ENCODE measurements at regions not wholly inside any gene's neighbourhood (a gene's known extent, or its start where the extent isn't known, plus 50 kb on each side); places are given as distances from the start of the nearest gene placed in this dataset.

GRCh38 chr18:47519706-47520105, 268.2 kb upstream of the SKOR2 start:
- no peaks in the 10 kb centered on the region for H3K4me1 Mint-ChIP-seq
- H3K27me3 ChIP-seq (replicated peaks in 1 of 2; ENCODE audit: control insufficient read depth in 2 of 2, extremely low read depth in 1 of 2, insufficient read depth in 2 of 2, low read length in 1 of 2), result no peaks in the 10 kb centered on the region
- CTCF ChIA-PET, result no interaction called here
- H3K9me3 ChIP-seq, result no peaks in the 10 kb centered on the region
- no peak overlapping the region for H3K4me3 Mint-ChIP-seq
- ATAC-seq (replicated peaks in 1 of 4) (no peak), DNase-seq (no peak)
- POLR2A ChIA-PET, result no interaction called here
- no peak overlapping the region for H3K27ac ChIP-seq (ENCODE audit: low read length)
- H3K36me3 ChIP-seq (ENCODE audit: control insufficient read depth in 2 of 2, extremely low read depth in 1 of 2, insufficient read depth in 1 of 2, low read length in 1 of 2), result no peaks in the 10 kb centered on the region
- no peak overlapping the region for H3K27ac Mint-ChIP-seq
- H3K27me3 Mint-ChIP-seq, result peaks cover 1 to 12% of the 10 kb centered on the region in 2 donors
- H3K36me3 Mint-ChIP-seq, result no peaks in the 10 kb centered on the region
- H3K4me1 ChIP-seq (ENCODE audit: control insufficient read depth in 1 of 2, extremely low read depth in 1 of 2, insufficient read depth in 2 of 2, low read length in 2 of 2), result no peaks in the 10 kb centered on the region
- H3K9me3 Mint-ChIP-seq, result peaks cover 0 to 7% (median 0%) of the 10 kb centered on the region in 3 donors
- H3K4me3 ChIP-seq (ENCODE audit: control insufficient read depth in 1 of 2, extremely low read depth in 1 of 2, low read length in 1 of 2), result no peak overlapping the region

- POLR2A ChIA-PET, result no interaction called here
- H3K36me3 Mint-ChIP-seq, result no peaks in the 10 kb centered on the region
- no peaks in the 10 kb centered on the region for H3K36me3 ChIP-seq (ENCODE audit: control insufficient read depth in 2 of 2, extremely low read depth in 1 of 2, insufficient read depth in 1 of 2, low read length in 1 of 2)
- H3K9me3 ChIP-seq, result no peaks in the 10 kb centered on the region
- H3K27ac Mint-ChIP-seq, result no peak overlapping the region
- peaks cover 0 to 4% (median 0%) of the 10 kb centered on the region in 3 donors for H3K9me3 Mint-ChIP-seq
- H3K27ac ChIP-seq (ENCODE audit: low read length), result no peak overlapping the region
- ATAC-seq (replicated peaks in 1 of 4), result no peak
- peaks cover 1 to 9% of the 10 kb centered on the region in 2 donors for H3K27me3 Mint-ChIP-seq
- no peak overlapping the region for H3K4me3 Mint-ChIP-seq
- DNase-seq, result no peak
- H3K4me1 ChIP-seq (ENCODE audit: control insufficient read depth in 1 of 2, extremely low read depth in 1 of 2, insufficient read depth in 2 of 2, low read length in 2 of 2), result no peaks in the 10 kb centered on the region
- no peaks in the 10 kb centered on the region for H3K4me1 Mint-ChIP-seq
- H3K27me3 ChIP-seq (replicated peaks in 1 of 2; ENCODE audit: control insufficient read depth in 2 of 2, extremely low read depth in 1 of 2, insufficient read depth in 2 of 2, low read length in 1 of 2), result no peaks in the 10 kb centered on the region
- 93% methylated on average over 3 of the region's 5 CpGs for WGBS (ENCODE audit: insufficient coverage)
- CTCF ChIA-PET, result no interaction called here
- no peak overlapping the region for H3K4me3 ChIP-seq (ENCODE audit: control insufficient read depth in 1 of 2, extremely low read depth in 1 of 2, low read length in 1 of 2)
Observed at GRCh38 chr18:47519277-47519676, 267.8 kb upstream of the SKOR2 start.

GRCh38 chr18:47513614-47514013, 262.2 kb upstream of the SKOR2 start:
- no peak for ATAC-seq (replicated peaks in 1 of 4)
- H3K4me3 ChIP-seq (ENCODE audit: control insufficient read depth in 1 of 2, extremely low read depth in 1 of 2, low read length in 1 of 2), result no peak overlapping the region

GRCh38 chr18:47512726-47513435, 261.4 kb upstream of the SKOR2 start:
- peaks cover 0 to 5% (median 0%) of the 10 kb centered on the region in 3 donors for H3K9me3 Mint-ChIP-seq
- H3K27me3 Mint-ChIP-seq, result peaks cover 1 to 21% of the 10 kb centered on the region in 2 donors
- H3K27ac Mint-ChIP-seq, result no peak overlapping the region
- no peaks in the 10 kb centered on the region for H3K36me3 Mint-ChIP-seq
- DNase-seq (no peak), ATAC-seq (replicated peaks in 1 of 4) (no peak)
- Histone ChIP-seq H3K9me3 (no peaks in the 10 kb centered on the region), H3K27me3 (replicated peaks in 1 of 2; ENCODE audit: control insufficient read depth in 2 of 2, extremely low read depth in 1 of 2, insufficient read depth in 2 of 2, low read length in 1 of 2) (peaks cover 0 to 5% of the 10 kb centered on the region in 2 experiments), H3K27ac (ENCODE audit: low read length) (no peak overlapping the region), H3K36me3 (ENCODE audit: control insufficient read depth in 2 of 2, extremely low read depth in 1 of 2, insufficient read depth in 1 of 2, low read length in 1 of 2) (no peaks in the 10 kb centered on the region), H3K4me3 (ENCODE audit: control insufficient read depth in 1 of 2, extremely low read depth in 1 of 2, low read length in 1 of 2) (no peak overlapping the region), H3K4me1 (ENCODE audit: control insufficient read depth in 1 of 2, extremely low read depth in 1 of 2, insufficient read depth in 2 of 2, low read length in 2 of 2) (no peaks in the 10 kb centered on the region)
- H3K4me3 Mint-ChIP-seq, result no peak overlapping the region
- 66% methylated on average over 7 of the region's 13 CpGs for WGBS (ENCODE audit: insufficient coverage)
- H3K4me1 Mint-ChIP-seq, result no peaks in the 10 kb centered on the region
- CTCF ChIA-PET, result interaction anchor here in 1 of 2 donors (0.6 kb wide), 1 partner anchor 411 kb away, joined by 3 read pairs; no protein-coding TSS in a partner anchor
- POLR2A ChIA-PET, result no interaction called here

More at GRCh38 chr18:47513614-47514013, 262.2 kb upstream of the SKOR2 start:
- Mint-ChIP-seq H3K27ac (no peak overlapping the region), H3K36me3 (no peaks in the 10 kb centered on the region), H3K27me3 (peaks cover 1 to 21% of the 10 kb centered on the region in 2 donors), H3K4me1 (no peaks in the 10 kb centered on the region), H3K4me3 (no peak overlapping the region), H3K9me3 (peaks cover 0 to 2% (median 0%) of the 10 kb centered on the region in 3 donors)
- Histone ChIP-seq H3K27ac (ENCODE audit: low read length) (no peak overlapping the region), H3K4me1 (ENCODE audit: control insufficient read depth in 1 of 2, extremely low read depth in 1 of 2, insufficient read depth in 2 of 2, low read length in 2 of 2) (no peaks in the 10 kb centered on the region), H3K36me3 (ENCODE audit: control insufficient read depth in 2 of 2, extremely low read depth in 1 of 2, insufficient read depth in 1 of 2, low read length in 1 of 2) (no peaks in the 10 kb centered on the region), H3K27me3 (replicated peaks in 1 of 2; ENCODE audit: control insufficient read depth in 2 of 2, extremely low read depth in 1 of 2, insufficient read depth in 2 of 2, low read length in 1 of 2) (peaks cover 0 to 5% of the 10 kb centered on the region in 2 experiments), H3K9me3 (no peaks in the 10 kb centered on the region)
- POLR2A ChIA-PET, result no interaction called here
- no CpG with 5 or more reads among the region's 3 CpGs for WGBS (ENCODE audit: insufficient coverage)
- no peak for DNase-seq
- CTCF ChIA-PET, result no interaction called here

- no peaks in the 10 kb centered on the region for H3K4me1 Mint-ChIP-seq
- H3K27me3 ChIP-seq (replicated peaks in 1 of 2; ENCODE audit: control insufficient read depth in 2 of 2, extremely low read depth in 1 of 2, insufficient read depth in 2 of 2, low read length in 1 of 2), result peaks cover 0 to 5% of the 10 kb centered on the region in 2 experiments
- peaks cover 0 to 5% (median 0%) of the 10 kb centered on the region in 3 donors for H3K9me3 Mint-ChIP-seq
- H3K27ac ChIP-seq (ENCODE audit: low read length), result no peak overlapping the region
- H3K9me3 ChIP-seq, result no peaks in the 10 kb centered on the region
- H3K36me3 ChIP-seq (ENCODE audit: control insufficient read depth in 2 of 2, extremely low read depth in 1 of 2, insufficient read depth in 1 of 2, low read length in 1 of 2), result no peaks in the 10 kb centered on the region
- DNase-seq, result no peak
- H3K27me3 Mint-ChIP-seq, result peaks cover 1 to 16% of the 10 kb centered on the region in 2 donors
- WGBS (ENCODE audit: insufficient coverage), result 92% methylated on average over 4 of the region's 6 CpGs
- CTCF ChIA-PET, result no interaction called here
- H3K4me1 ChIP-seq (ENCODE audit: control insufficient read depth in 1 of 2, extremely low read depth in 1 of 2, insufficient read depth in 2 of 2, low read length in 2 of 2), result no peaks in the 10 kb centered on the region
- no peak overlapping the region for H3K4me3 Mint-ChIP-seq
- no peak overlapping the region for H3K4me3 ChIP-seq (ENCODE audit: control insufficient read depth in 1 of 2, extremely low read depth in 1 of 2, low read length in 1 of 2)
- H3K27ac Mint-ChIP-seq, result no peak overlapping the region
- no peaks in the 10 kb centered on the region for H3K36me3 Mint-ChIP-seq
- ATAC-seq (replicated peaks in 1 of 4), result no peak
- POLR2A ChIA-PET, result no interaction called here
Observed at GRCh38 chr18:47512056-47512455, 260.6 kb upstream of the SKOR2 start.

- H3K36me3 Mint-ChIP-seq, result no peaks in the 10 kb centered on the region
- no peak overlapping the region for H3K4me3 Mint-ChIP-seq
- POLR2A ChIA-PET, result no interaction called here
Observed at GRCh38 chr18:47510831-47511230, 259.4 kb upstream of the SKOR2 start.

More at GRCh38 chr18:47510831-47511230, 259.4 kb upstream of the SKOR2 start:
- Mint-ChIP-seq H3K4me1 (no peaks in the 10 kb centered on the region), H3K27ac (no peak overlapping the region), H3K9me3 (peaks cover 0 to 5% (median 0%) of the 10 kb centered on the region in 3 donors), H3K27me3 (peaks cover 0 to 15% of the 10 kb centered on the region in 2 donors)
- no peak overlapping the region for H3K27ac ChIP-seq (ENCODE audit: low read length)
- no peaks in the 10 kb centered on the region for H3K4me1 ChIP-seq (ENCODE audit: control insufficient read depth in 1 of 2, extremely low read depth in 1 of 2, insufficient read depth in 2 of 2, low read length in 2 of 2)
- H3K9me3 ChIP-seq, result no peaks in the 10 kb centered on the region
- 68% methylated on average over 4 of the region's 4 CpGs for WGBS (ENCODE audit: insufficient coverage)
- ATAC-seq (replicated peaks in 1 of 4) (no peak), DNase-seq (no peak)
- CTCF ChIA-PET, result no interaction called here
- H3K27me3 ChIP-seq (replicated peaks in 1 of 2; ENCODE audit: control insufficient read depth in 2 of 2, extremely low read depth in 1 of 2, insufficient read depth in 2 of 2, low read length in 1 of 2), result peaks cover 0 to 5% of the 10 kb centered on the region in 2 experiments
- no peaks in the 10 kb centered on the region for H3K36me3 ChIP-seq (ENCODE audit: control insufficient read depth in 2 of 2, extremely low read depth in 1 of 2, insufficient read depth in 1 of 2, low read length in 1 of 2)
- H3K4me3 ChIP-seq (ENCODE audit: control insufficient read depth in 1 of 2, extremely low read depth in 1 of 2, low read length in 1 of 2), result no peak overlapping the region
